ENCODE measurements at regions not wholly inside any gene's neighbourhood (a gene's known extent, or its start where the extent isn't known, plus 50 kb on each side); places are given as distances from the start of the nearest gene placed in this dataset.

GRCh38 chr1:233777566-233777965 lies 126.9 kb upstream of the SLC35F3 start:
- H3K27me3 ChIP-seq = no peaks in the 10 kb centered on the region
- TF ChIP-seq POLR2AphosphoS5 (IDR thresholded peaks at IDR 0.05) (no peak), CTCF (IDR thresholded peaks at IDR 0.05) (no peak), EP300 (IDR thresholded peaks at IDR 0.05; ENCODE audit: low read depth) (no peak), POLR2A (IDR thresholded peaks at IDR 0.05) (no peak)
- H3K36me3 ChIP-seq = no peaks in the 10 kb centered on the region
- DNase-seq = no peak
- H3K27ac ChIP-seq = no peak overlapping the region
- in situ Hi-C loops (cut with MboI; ENCODE audit: low pct_ligation_motif_present in 1 of 4, low pct_unique_long_range_greater_than_20kb in 1 of 4, low sequenced_read_pairs in 3 of 4) = loop anchor here (25.0 kb wide), 2 partner anchors 340 to 465 kb away; no protein-coding TSS in a partner anchor
- peaks cover 0 to 3% of the 10 kb centered on the region in 2 donors for H3K9me3 ChIP-seq
- H3K4me1 ChIP-seq = no peaks in the 10 kb centered on the region
- WGBS, 2 donors (ENCODE audit: low coverage in 1 of 2) = 92% methylated on average over 1 of the region's 1 CpG; no CpG with 5 or more reads in 1 of the 2 donors
- H3K4me3 ChIP-seq = no peak overlapping the region
- intact Hi-C loops (cut with DNase I; ENCODE audit: low total_unique reads) = no loop called here

- H3K4me1 ChIP-seq = no peaks in the 10 kb centered on the region
- peaks cover 0 to 3% of the 10 kb centered on the region in 2 donors for H3K9me3 ChIP-seq
- in situ Hi-C loops (cut with MboI; ENCODE audit: low pct_ligation_motif_present in 1 of 4, low pct_unique_long_range_greater_than_20kb in 1 of 4, low sequenced_read_pairs in 3 of 4) (loop anchor here (25.0 kb wide), 2 partner anchors 343 to 468 kb away; no protein-coding TSS in a partner anchor), intact Hi-C loops (cut with DNase I; ENCODE audit: low total_unique reads) (no loop called here)
- H3K36me3 ChIP-seq = no peaks in the 10 kb centered on the region
- WGBS, 2 donors (ENCODE audit: low coverage in 1 of 2) = 93 to 94% methylated on average over 2 of the region's 2 CpGs
- H3K4me3 ChIP-seq = no peak overlapping the region
- no peak overlapping the region for H3K27ac ChIP-seq
- TF ChIP-seq CTCF (IDR thresholded peaks at IDR 0.05) (no peak), POLR2AphosphoS5 (IDR thresholded peaks at IDR 0.05) (no peak), POLR2A (IDR thresholded peaks at IDR 0.05) (no peak), EP300 (IDR thresholded peaks at IDR 0.05; ENCODE audit: low read depth) (no peak)
- DNase-seq = no peak
- no peaks in the 10 kb centered on the region for H3K27me3 ChIP-seq
Observed at GRCh38 chr1:233780049-233780448, 124.4 kb upstream of the SLC35F3 start.

DNA sequence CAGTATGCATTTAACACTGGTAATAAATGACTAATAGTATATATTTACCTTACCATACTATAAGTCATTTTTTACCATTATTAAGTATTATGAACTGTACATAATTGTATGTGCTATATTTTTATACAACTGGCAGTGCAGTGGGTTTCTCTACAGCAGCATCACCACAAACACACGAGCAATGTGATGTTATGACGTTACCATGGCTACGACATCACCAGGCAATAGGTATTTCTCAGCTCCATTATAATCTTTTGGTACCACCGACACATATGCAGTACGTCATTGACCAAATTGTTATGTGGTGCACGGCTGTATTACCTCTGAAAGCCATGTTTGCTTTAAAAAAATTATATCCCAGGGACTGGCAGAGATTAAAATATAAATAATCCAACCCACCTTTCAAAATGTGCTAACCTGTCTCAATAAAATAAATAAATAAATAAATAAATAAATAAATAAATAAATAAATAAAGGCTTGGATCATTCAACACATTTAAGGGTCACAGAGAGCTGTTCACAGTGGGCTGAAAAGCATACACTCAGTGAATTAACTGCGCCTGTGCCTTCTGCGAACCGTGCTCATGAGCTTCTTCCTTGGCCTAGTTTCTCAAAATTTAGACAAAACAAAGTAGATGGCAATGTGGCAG lies 121.4 kb upstream of the SLC35F3 start:
- Histone ChIP-seq H3K27ac (no peak overlapping the region), H3K36me3 (no peaks in the 10 kb centered on the region), H3K4me1 (no peaks in the 10 kb centered on the region), H3K9me3 (peaks cover 0 to 3% of the 10 kb centered on the region in 2 donors), H3K27me3 (no peaks in the 10 kb centered on the region), H3K4me3 (no peak overlapping the region)
- intact Hi-C loops (cut with DNase I; ENCODE audit: low total_unique reads) (no loop called here), in situ Hi-C loops (cut with MboI; ENCODE audit: low pct_ligation_motif_present in 1 of 4, low pct_unique_long_range_greater_than_20kb in 1 of 4, low sequenced_read_pairs in 3 of 4) (loop anchor here (25.0 kb wide), 2 partner anchors 346 to 471 kb away; no protein-coding TSS in a partner anchor)
- no peak for DNase-seq
- WGBS, 2 donors (ENCODE audit: low coverage in 1 of 2) = 80 to 84% methylated on average over 9 of the region's 9 CpGs
- TF ChIP-seq POLR2AphosphoS5 (IDR thresholded peaks at IDR 0.05) (no peak), CTCF (IDR thresholded peaks at IDR 0.05) (no peak), POLR2A (IDR thresholded peaks at IDR 0.05) (no peak), EP300 (IDR thresholded peaks at IDR 0.05; ENCODE audit: low read depth) (no peak)

- in situ Hi-C loops (cut with MboI; ENCODE audit: low pct_ligation_motif_present in 1 of 4, low pct_unique_long_range_greater_than_20kb in 1 of 4, low sequenced_read_pairs in 3 of 4) = loop anchor here (25.0 kb wide), 2 partner anchors 350 to 475 kb away; no protein-coding TSS in a partner anchor
- Histone ChIP-seq H3K9me3 (no peaks in the 10 kb centered on the region), H3K4me3 (no peak overlapping the region), H3K27me3 (peaks cover 6% of the 10 kb centered on the region), H3K27ac (no peak overlapping the region), H3K36me3 (no peaks in the 10 kb centered on the region), H3K4me1 (no peaks in the 10 kb centered on the region)
- no peak for DNase-seq
- WGBS, 2 donors (ENCODE audit: low coverage in 1 of 2) = 84 to 87% methylated on average over 3 of the region's 3 CpGs
- intact Hi-C loops (cut with DNase I; ENCODE audit: low total_unique reads) = no loop called here
- TF ChIP-seq EP300 (IDR thresholded peaks at IDR 0.05; ENCODE audit: low read depth) = no peak
- TF ChIP-seq POLR2AphosphoS5 (IDR thresholded peaks at IDR 0.05) = no peak
- TF ChIP-seq CTCF (IDR thresholded peaks at IDR 0.05) = no peak
- no peak for TF ChIP-seq POLR2A (IDR thresholded peaks at IDR 0.05)
Observed at GRCh38 chr1:233787599-233787998, 116.9 kb upstream of the SLC35F3 start.

Data from transverse colon (tissue), 4 donors.